Caco-2 (cell line): ENCODE measurements at regions not wholly inside any gene's neighbourhood (a gene's known extent, or its start where the extent isn't known, plus 50 kb on each side); places are given as distances from the start of the nearest gene placed in this dataset.
"Not testable (repeated sequence)": the region's sequence is repeated elsewhere in the genome, so short reads cannot be mapped to it uniquely, and the experiment has no call there.

Experiments used
- BruUV-seq: library from RNA; stranded (reverse); fragments of 400-500 nt; replicated peaks from 2 replicates; lab custom pipeline; 2021; lab: Mats Ljungman, UMichigan
- CTCF ChIA-PET: fragments of 300-600 bp; sonication (Branson Sonifier 250); formaldehyde crosslinking; loops from one replicate; lab custom pipeline; 2022; ENCODE audit warnings: antibody characterized with exemption; lab: Charles Lee
- POLR2A ChIA-PET: fragments of 300-600 bp; sonication (Branson Sonifier 250); formaldehyde crosslinking; loops from one replicate; lab custom pipeline; 2022; ENCODE audit warnings: antibody characterized with exemption; lab: Charles Lee
- DNase-seq, 2 experiments: peaks; one replicate each; pipeline versions ENCODE4 v3.0.0 to v3.0.0-alpha.2; 2020 to 2022
- H3K27me3 ChIP-seq: replicated peaks from 2 replicates; pipeline ENCODE4 v1.6.0; 2011; ENCODE audit warnings: low read length; ENCODE audit not compliant: control insufficient read depth, insufficient read depth
- H3K36me3 ChIP-seq: 2 replicates; pipeline ENCODE4 v1.5.1; 2011; ENCODE audit warnings: low read length; ENCODE audit not compliant: control insufficient read depth, insufficient read depth
- H3K4me1 ChIP-seq: fragments of 250-450 bp; sonication (Bioruptor Pico); 2 replicates; pipeline ENCODE4 v1.5.1; 2020; ENCODE audit warnings: mild to moderate bottlenecking
- H3K4me3 ChIP-seq: 2 replicates; pipeline ENCODE4 v1.5.1; 2011; ENCODE audit warnings: low read depth, mild to moderate bottlenecking, control low read depth, low read length
- H3K9me3 ChIP-seq: fragments of 250-450 bp; sonication (Bioruptor Pico); 2 replicates; pipeline ENCODE4 v1.5.1; 2020; ENCODE audit warnings: mild to moderate bottlenecking, moderate library complexity
- H3K27ac Mint-ChIP-seq: one replicate; pipeline ENCODE4 v1.8.0; 2022; ENCODE audit warnings: mixed read lengths; ENCODE audit not compliant: unreplicated experiment
- H3K27me3 Mint-ChIP-seq: one replicate; pipeline ENCODE4 v1.8.0; 2022; ENCODE audit warnings: mixed read lengths; ENCODE audit not compliant: insufficient read depth, unreplicated experiment
- H3K36me3 Mint-ChIP-seq: one replicate; pipeline ENCODE4 v1.8.0; 2022; ENCODE audit warnings: mild to moderate bottlenecking, mixed read lengths; ENCODE audit not compliant: insufficient read depth, unreplicated experiment
- H3K4me1 Mint-ChIP-seq: one replicate; pipeline ENCODE4 v1.8.0; 2022; ENCODE audit warnings: low read depth, mixed read lengths; ENCODE audit not compliant: unreplicated experiment
- H3K4me3 Mint-ChIP-seq: one replicate; pipeline ENCODE4 v1.8.0; 2022; ENCODE audit warnings: mild to moderate bottlenecking, moderate library complexity, mixed read lengths; ENCODE audit not compliant: unreplicated experiment
- H3K9me3 Mint-ChIP-seq: one replicate; pipeline ENCODE4 v1.8.0; 2022; ENCODE audit warnings: mixed read lengths; ENCODE audit not compliant: unreplicated experiment
- intact Hi-C: fragments of 100-400 bp; cut with micrococcal nuclease; formaldehyde crosslinking; loops from one replicate; pipeline ENCODE4 v1.10.0; 2022; ENCODE audit not compliant: unreplicated experiment
- TF ChIP-seq, protein P1 (sequence below), 2 experiments: fragments of 200-600 bp in 1 of 2; IDR thresholded peaks; 1 replicate in 1 of 2; 2 replicates in 1 of 2; pipeline versions ENCODE4 v1.5.1 to v1.8.0; 2011 to 2022; ENCODE audit warnings: antibody characterized with exemption in 1 of 2, control low read depth in 1 of 2, inconsistent platforms in 1 of 2, low read depth in 1 of 2, low read length in 1 of 2, mild to moderate bottlenecking in 1 of 2, moderate library complexity in 1 of 2; ENCODE audit not compliant: insufficient read depth in 1 of 2, severe bottlenecking in 1 of 2, unreplicated experiment in 1 of 2

DNA sequence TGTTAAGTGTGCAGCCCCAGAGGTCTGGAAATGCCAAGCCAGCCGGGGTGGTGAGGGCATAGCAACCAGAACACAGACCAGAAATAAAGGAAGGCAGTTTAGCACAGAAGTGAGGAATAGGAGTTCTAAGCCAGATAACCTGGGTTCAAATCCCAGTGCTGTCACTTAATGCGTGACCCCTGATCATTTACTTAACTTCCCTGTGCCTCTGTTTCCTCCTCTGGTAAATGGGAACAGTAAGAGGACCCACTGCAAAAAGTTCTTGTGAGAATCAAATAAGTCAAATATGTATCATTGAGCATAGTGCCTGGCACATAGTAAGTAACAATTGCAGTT, 125.2 kb upstream of the ARHGEF3 start:
- ChIA-PET CTCF (no interaction called here), POLR2A (no interaction called here)
- Histone ChIP-seq H3K4me1 (peaks cover 12% of the 10 kb centered on the region), H3K4me3 (no peak overlapping the region), H3K27me3 (no peaks in the 10 kb centered on the region), H3K9me3 (no peaks in the 10 kb centered on the region), H3K36me3 (no peaks in the 10 kb centered on the region)
- Mint-ChIP-seq H3K4me1 (peaks cover 15% of the 10 kb centered on the region), H3K27ac (no peak overlapping the region), H3K36me3 (no peaks in the 10 kb centered on the region), H3K9me3 (no peaks in the 10 kb centered on the region), H3K27me3 (no peaks in the 10 kb centered on the region), H3K4me3 (no peak overlapping the region)
- intact Hi-C loops = no loop called here
- no peak for DNase-seq
- no TSS peak for BruUV-seq
- TF ChIP-seq, protein P1, sequence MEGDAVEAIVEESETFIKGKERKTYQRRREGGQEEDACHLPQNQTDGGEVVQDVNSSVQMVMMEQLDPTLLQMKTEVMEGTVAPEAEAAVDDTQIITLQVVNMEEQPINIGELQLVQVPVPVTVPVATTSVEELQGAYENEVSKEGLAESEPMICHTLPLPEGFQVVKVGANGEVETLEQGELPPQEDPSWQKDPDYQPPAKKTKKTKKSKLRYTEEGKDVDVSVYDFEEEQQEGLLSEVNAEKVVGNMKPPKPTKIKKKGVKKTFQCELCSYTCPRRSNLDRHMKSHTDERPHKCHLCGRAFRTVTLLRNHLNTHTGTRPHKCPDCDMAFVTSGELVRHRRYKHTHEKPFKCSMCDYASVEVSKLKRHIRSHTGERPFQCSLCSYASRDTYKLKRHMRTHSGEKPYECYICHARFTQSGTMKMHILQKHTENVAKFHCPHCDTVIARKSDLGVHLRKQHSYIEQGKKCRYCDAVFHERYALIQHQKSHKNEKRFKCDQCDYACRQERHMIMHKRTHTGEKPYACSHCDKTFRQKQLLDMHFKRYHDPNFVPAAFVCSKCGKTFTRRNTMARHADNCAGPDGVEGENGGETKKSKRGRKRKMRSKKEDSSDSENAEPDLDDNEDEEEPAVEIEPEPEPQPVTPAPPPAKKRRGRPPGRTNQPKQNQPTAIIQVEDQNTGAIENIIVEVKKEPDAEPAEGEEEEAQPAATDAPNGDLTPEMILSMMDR (IDR thresholded peaks at IDR 0.05; ENCODE audit: insufficient read depth in 1 of 2, low read depth in 1 of 2, low read length in 1 of 2, severe bottlenecking in 1 of 2, unreplicated experiment in 1 of 2) = no peak

DNA sequence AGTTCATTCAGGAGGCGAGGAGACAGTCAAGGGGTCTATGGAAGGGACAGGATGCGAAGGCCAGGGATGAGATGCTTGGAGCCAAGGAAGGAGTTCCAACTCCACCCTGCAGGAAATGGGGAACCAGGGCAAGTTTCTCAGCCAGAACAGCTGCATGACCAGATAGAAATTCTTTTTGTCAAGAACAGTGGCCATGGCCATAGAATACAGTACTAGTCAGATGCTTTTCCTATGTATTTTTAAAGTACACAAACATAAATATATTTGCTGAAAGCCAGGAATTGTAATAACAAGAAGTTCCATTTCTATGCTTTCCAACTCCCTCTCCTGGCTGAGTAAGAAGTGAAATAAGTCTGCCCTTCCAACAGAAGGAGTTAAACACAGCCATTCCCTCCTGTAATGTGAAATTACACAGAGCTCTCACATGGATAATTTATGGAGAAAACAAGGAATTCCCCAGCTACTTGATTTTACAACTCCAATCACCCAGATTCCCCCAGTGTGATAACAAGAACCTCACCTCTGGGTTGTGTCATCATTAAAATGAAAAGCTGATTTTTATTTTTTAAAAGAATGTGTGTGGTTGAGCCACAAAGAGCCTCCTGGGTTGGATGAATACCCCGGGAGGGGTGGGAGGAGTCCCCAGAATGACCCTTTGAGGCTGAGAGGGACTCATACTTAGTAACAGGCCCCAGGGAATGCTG, 124.6 kb upstream of the ARHGEF3 start:
- intact Hi-C loops = no loop called here
- POLR2A ChIA-PET = no interaction called here
- Histone ChIP-seq H3K4me3 (no peak overlapping the region), H3K27me3 (no peaks in the 10 kb centered on the region), H3K4me1 (peaks cover 12% of the 10 kb centered on the region), H3K9me3 (no peaks in the 10 kb centered on the region), H3K36me3 (no peaks in the 10 kb centered on the region)
- no peak overlapping the region for H3K4me3 Mint-ChIP-seq
- CTCF ChIA-PET = no interaction called here
- no TSS peak for BruUV-seq
- H3K4me1 Mint-ChIP-seq = peaks cover 15% of the 10 kb centered on the region
- H3K27ac Mint-ChIP-seq = no peak overlapping the region
- no peak for DNase-seq
- TF ChIP-seq, protein P1 (IDR thresholded peaks at IDR 0.05; ENCODE audit: insufficient read depth in 1 of 2, low read depth in 1 of 2, low read length in 1 of 2, severe bottlenecking in 1 of 2, unreplicated experiment in 1 of 2) = no peak
- H3K9me3 Mint-ChIP-seq = no peaks in the 10 kb centered on the region
- no peaks in the 10 kb centered on the region for H3K36me3 Mint-ChIP-seq
- H3K27me3 Mint-ChIP-seq = no peaks in the 10 kb centered on the region

DNA sequence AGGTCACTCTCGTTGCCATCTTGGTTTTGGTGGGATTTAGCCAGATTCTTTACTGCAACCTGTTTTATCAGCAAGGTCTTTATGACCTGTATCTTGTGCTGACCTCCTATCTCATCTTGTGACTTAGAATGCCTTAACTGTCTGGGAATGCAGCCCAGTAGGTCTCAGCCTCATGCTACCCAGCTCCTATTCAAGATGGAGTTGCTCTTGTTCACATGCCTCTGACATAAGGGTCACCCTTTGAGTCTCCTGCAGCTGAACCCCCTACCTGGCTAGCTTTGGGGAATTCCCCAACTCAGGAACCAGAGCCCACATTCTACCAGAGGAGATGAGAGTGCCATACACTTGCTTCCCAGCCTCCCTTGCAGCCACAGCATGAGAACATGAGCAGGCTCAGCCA, 123.0 kb upstream of the ARHGEF3 start:
- intact Hi-C loops, POLR2A ChIA-PET, H3K9me3 ChIP-seq, H3K27me3 Mint-ChIP-seq, H3K9me3 Mint-ChIP-seq, H3K27ac Mint-ChIP-seq, H3K27me3 ChIP-seq, CTCF ChIA-PET, BruUV-seq, DNase-seq, H3K4me3 ChIP-seq, H3K36me3 Mint-ChIP-seq, H3K4me3 Mint-ChIP-seq, H3K36me3 ChIP-seq: not testable (repeated sequence)
- H3K4me1 Mint-ChIP-seq = peaks cover 15% of the 10 kb centered on the region
- peaks cover 12% of the 10 kb centered on the region for H3K4me1 ChIP-seq
